ENCODE measurements at regions not wholly inside any gene's neighbourhood (a gene's known extent, or its start where the extent isn't known, plus 50 kb on each side); places are given as distances from the start of the nearest gene placed in this dataset.

GRCh38 chr2:207282916-207283315 is 117.2 kb upstream of the KLF7 start:
- Histone ChIP-seq H2AFZ (ENCODE audit: insufficient read depth, low read depth, low read length, poor library complexity, severe bottlenecking) (peak overlapping the region; percentile 29), H3K36me3 (replicated peaks in 1 of 2; ENCODE audit: control extremely low read depth in 1 of 2, control insufficient read depth in 1 of 2, extremely low read depth in 1 of 2, insufficient read depth in 2 of 2, low read length in 1 of 2) (no peaks in the 10 kb centered on the region), H3K79me2 (ENCODE audit: control insufficient read depth, insufficient read depth, low read length) (no peaks in the 10 kb centered on the region), H3K4me2 (replicated peaks; ENCODE audit: low read depth, low read length, poor library complexity, severe bottlenecking) (no peak overlapping the region), H3K4me1 (ENCODE audit: control insufficient read depth in 2 of 2, insufficient read depth in 2 of 2, low read length in 2 of 2) (peaks cover 0 to 3% of the 10 kb centered on the region in 2 donors), H3K4me3 (ENCODE audit: control extremely low read depth in 1 of 5, extremely low read depth in 1 of 5, insufficient read depth in 1 of 5, low read depth in 2 of 5, low read length in 4 of 5) (no peak overlapping the region), H3K9me3 (ENCODE audit: control extremely low read depth in 1 of 3, control insufficient read depth in 2 of 3, insufficient read depth in 1 of 3, low read length in 2 of 3) (no peaks in the 10 kb centered on the region), H4K20me1 (ENCODE audit: control insufficient read depth, insufficient read depth, low read length, poor library complexity, severe bottlenecking) (no peaks in the 10 kb centered on the region), H3K27me3 (replicated peaks in 1 of 4; ENCODE audit: control extremely low read depth in 1 of 4, control insufficient read depth in 3 of 4, insufficient read depth in 4 of 4, low read length in 3 of 4) (no peaks in the 10 kb centered on the region), H3K27ac (ENCODE audit: low read length in 2 of 2) (peak overlapping the region in 1 of 2 donors; percentile 26), H3K9ac (ENCODE audit: low read length) (no peak overlapping the region)
- H3K27ac Mint-ChIP-seq: no peak overlapping the region
- no peak for ATAC-seq (ENCODE audit: low read depth)
- peaks cover 5% of the 10 kb centered on the region for H3K4me1 Mint-ChIP-seq
- H3K4me3 Mint-ChIP-seq: no peak overlapping the region
- intact Hi-C loops (cut with micrococcal nuclease): no loop called here
- ChIA-PET POLR2A (no interaction called here), CTCF (interaction anchor here (1.4 kb wide), 1 partner anchor 18 kb away, joined by 3 read pairs; no protein-coding TSS in a partner anchor)
- no peak for DNase-seq
- no peak for TF ChIP-seq CTCF (IDR thresholded peaks at IDR 0.05)
- TF ChIP-seq EZH2 (IDR thresholded peaks at IDR 0.05; ENCODE audit: borderline replicate concordance, insufficient read depth, low read depth, low read length, poor library complexity, severe bottlenecking): no peak
- no peaks in the 10 kb centered on the region for H3K9me3 Mint-ChIP-seq (ENCODE audit: insufficient read depth)
- H3K27me3 Mint-ChIP-seq: peaks cover 6% of the 10 kb centered on the region

DNA sequence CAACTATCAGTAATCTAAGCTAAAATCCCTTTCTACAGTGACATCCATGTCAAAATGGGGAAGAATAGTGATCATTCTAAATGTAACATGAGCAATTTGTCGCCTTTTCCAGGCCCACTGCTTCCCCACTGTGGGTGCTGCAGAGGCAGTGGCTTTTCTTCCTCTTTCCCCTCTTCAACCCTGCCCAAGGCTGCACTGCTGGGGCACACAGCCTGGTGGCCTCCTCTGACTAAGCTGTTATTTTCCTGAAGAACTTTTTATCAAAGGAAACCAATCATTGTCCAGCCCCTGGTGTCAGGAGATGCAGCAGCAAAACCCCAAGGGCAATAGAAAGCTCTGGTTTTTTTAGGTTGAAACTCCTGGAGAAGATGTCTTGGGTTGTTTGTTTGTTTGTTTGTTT is 117.6 kb upstream of the KLF7 start:
- Mint-ChIP-seq H3K4me3 (no peak overlapping the region), H3K27ac (no peak overlapping the region), H3K27me3 (peaks cover 6% of the 10 kb centered on the region), H3K9me3 (ENCODE audit: insufficient read depth) (no peaks in the 10 kb centered on the region), H3K4me1 (peaks cover 5% of the 10 kb centered on the region)
- Histone ChIP-seq H3K9me3 (ENCODE audit: control extremely low read depth in 1 of 3, control insufficient read depth in 2 of 3, insufficient read depth in 1 of 3, low read length in 2 of 3) (no peaks in the 10 kb centered on the region), H3K4me1 (ENCODE audit: control insufficient read depth in 2 of 2, insufficient read depth in 2 of 2, low read length in 2 of 2) (peaks cover 0 to 3% of the 10 kb centered on the region in 2 donors), H3K9ac (ENCODE audit: low read length) (no peak overlapping the region), H2AFZ (ENCODE audit: insufficient read depth, low read depth, low read length, poor library complexity, severe bottlenecking) (peak overlapping the region; percentile 29), H3K27ac (ENCODE audit: low read length in 2 of 2) (peak overlapping the region in 1 of 2 donors; percentile 26), H3K27me3 (replicated peaks in 1 of 4; ENCODE audit: control extremely low read depth in 1 of 4, control insufficient read depth in 3 of 4, insufficient read depth in 4 of 4, low read length in 3 of 4) (no peaks in the 10 kb centered on the region), H3K79me2 (ENCODE audit: control insufficient read depth, insufficient read depth, low read length) (no peaks in the 10 kb centered on the region), H4K20me1 (ENCODE audit: control insufficient read depth, insufficient read depth, low read length, poor library complexity, severe bottlenecking) (no peaks in the 10 kb centered on the region), H3K4me3 (ENCODE audit: control extremely low read depth in 1 of 5, extremely low read depth in 1 of 5, insufficient read depth in 1 of 5, low read depth in 2 of 5, low read length in 4 of 5) (no peak overlapping the region), H3K4me2 (replicated peaks; ENCODE audit: low read depth, low read length, poor library complexity, severe bottlenecking) (no peak overlapping the region), H3K36me3 (replicated peaks in 1 of 2; ENCODE audit: control extremely low read depth in 1 of 2, control insufficient read depth in 1 of 2, extremely low read depth in 1 of 2, insufficient read depth in 2 of 2, low read length in 1 of 2) (no peaks in the 10 kb centered on the region)
- POLR2A ChIA-PET: no interaction called here
- 14% methylated on average over 1 of the region's 1 CpG for WGBS (ENCODE audit: insufficient coverage)
- intact Hi-C loops (cut with micrococcal nuclease): no loop called here
- CTCF ChIA-PET: interaction anchor here (1.4 kb wide), 1 partner anchor 18 kb away, joined by 3 read pairs; no protein-coding TSS in a partner anchor
- TF ChIP-seq EZH2 (IDR thresholded peaks at IDR 0.05; ENCODE audit: borderline replicate concordance, insufficient read depth, low read depth, low read length, poor library complexity, severe bottlenecking) (no peak), CTCF (IDR thresholded peaks at IDR 0.05) (no peak)
- DNase-seq (peak; percentile 9), ATAC-seq (ENCODE audit: low read depth) (no peak)

All from B cell (primary cell).